H1 (cell line): ENCODE measurements at regions not wholly inside any gene's neighbourhood (a gene's known extent, or its start where the extent isn't known, plus 50 kb on each side); places are given as distances from the start of the nearest gene placed in this dataset.
"Not testable (repeated sequence)": the region's sequence is repeated elsewhere in the genome, so short reads cannot be mapped to it uniquely, and the experiment has no call there.

Experiments
- BRCA1 ChIP-seq: IDR thresholded peaks from 2 replicates; pipeline ENCODE4 v1.6.1; 2012; ENCODE audit warnings: low read depth, low read length, improper control_type of control experiment
- GABPA ChIP-seq: IDR thresholded peaks from 2 replicates; pipeline ENCODE4 v1.6.1; 2011; ENCODE audit warnings: mild to moderate bottlenecking, low read length, moderate library complexity, borderline replicate concordance; ENCODE audit not compliant: insufficient read depth
- HDAC2 ChIP-seq, 2 experiments: fragments of 300-600 bp in 1 of 2; sonication (generic) in 1 of 2; IDR thresholded peaks; 2 replicates each; pipeline ENCODE4 v1.6.1; 2011 to 2012; ENCODE audit warnings: low read depth in 2 of 2, low read length in 2 of 2, mild to moderate bottlenecking in 2 of 2, moderate library complexity in 2 of 2, borderline replicate concordance in 1 of 2, inconsistent platforms in 1 of 2
- JUN ChIP-seq: IDR thresholded peaks from 2 replicates; pipeline ENCODE4 v1.6.1; 2011; ENCODE audit warnings: low read depth, mild to moderate bottlenecking, improper control_type of control experiment, low read length
- JUND ChIP-seq: IDR thresholded peaks from 2 replicates; pipeline ENCODE4 v1.6.1; 2011; ENCODE audit warnings: mild to moderate bottlenecking, improper control_type of control experiment, low read length
- YY1 ChIP-seq: IDR thresholded peaks from 2 replicates; pipeline ENCODE4 v1.6.1; 2011; ENCODE audit warnings: low read depth, mild to moderate bottlenecking, low read length
- TF ChIP-seq, protein P1 (sequence below), 3 experiments: IDR thresholded peaks; 1 replicate in 2 of 3; 2 replicates in 1 of 3; pipeline versions ENCODE4 v1.5.1 to v1.6.1; 2011; ENCODE audit warnings: low read length in 3 of 3, mild to moderate bottlenecking in 3 of 3, inconsistent platforms in 2 of 3, low read depth in 1 of 3, moderate library complexity in 1 of 3; ENCODE audit not compliant: insufficient read depth in 1 of 3; ENCODE audit errors: control extremely low read depth in 1 of 3
- TF ChIP-seq, protein P2 (sequence below): IDR thresholded peaks from 2 replicates; pipeline ENCODE4 v1.6.1; 2011; ENCODE audit warnings: low read length, improper control_type of control experiment

DNA sequence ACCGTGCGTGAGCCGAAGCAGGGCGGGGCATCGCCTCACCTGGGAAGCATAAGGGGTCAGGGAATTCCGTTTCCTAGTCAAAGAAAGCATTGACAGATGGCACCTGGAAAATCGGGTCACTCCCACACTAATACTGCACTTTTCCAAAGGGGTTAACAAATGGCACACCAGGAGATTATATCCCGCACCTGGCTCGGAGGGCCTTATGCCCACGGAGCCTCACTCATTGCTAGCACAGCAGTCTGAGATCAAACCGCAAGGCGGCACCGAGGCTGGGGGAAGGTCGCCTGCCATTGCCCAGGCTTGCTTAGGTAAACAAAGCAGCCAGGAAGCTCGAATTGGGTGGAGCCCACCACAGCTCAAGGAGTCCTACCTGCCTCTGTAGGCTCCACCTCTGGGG, 1698.1 kb downstream of the TP53TG3F start:
- TF ChIP-seq, protein P1, sequence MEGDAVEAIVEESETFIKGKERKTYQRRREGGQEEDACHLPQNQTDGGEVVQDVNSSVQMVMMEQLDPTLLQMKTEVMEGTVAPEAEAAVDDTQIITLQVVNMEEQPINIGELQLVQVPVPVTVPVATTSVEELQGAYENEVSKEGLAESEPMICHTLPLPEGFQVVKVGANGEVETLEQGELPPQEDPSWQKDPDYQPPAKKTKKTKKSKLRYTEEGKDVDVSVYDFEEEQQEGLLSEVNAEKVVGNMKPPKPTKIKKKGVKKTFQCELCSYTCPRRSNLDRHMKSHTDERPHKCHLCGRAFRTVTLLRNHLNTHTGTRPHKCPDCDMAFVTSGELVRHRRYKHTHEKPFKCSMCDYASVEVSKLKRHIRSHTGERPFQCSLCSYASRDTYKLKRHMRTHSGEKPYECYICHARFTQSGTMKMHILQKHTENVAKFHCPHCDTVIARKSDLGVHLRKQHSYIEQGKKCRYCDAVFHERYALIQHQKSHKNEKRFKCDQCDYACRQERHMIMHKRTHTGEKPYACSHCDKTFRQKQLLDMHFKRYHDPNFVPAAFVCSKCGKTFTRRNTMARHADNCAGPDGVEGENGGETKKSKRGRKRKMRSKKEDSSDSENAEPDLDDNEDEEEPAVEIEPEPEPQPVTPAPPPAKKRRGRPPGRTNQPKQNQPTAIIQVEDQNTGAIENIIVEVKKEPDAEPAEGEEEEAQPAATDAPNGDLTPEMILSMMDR (IDR thresholded peaks at IDR 0.05; ENCODE audit: control extremely low read depth in 1 of 3, insufficient read depth in 1 of 3, low read depth in 1 of 3, low read length in 3 of 3), result not testable (repeated sequence)
- TF ChIP-seq YY1; JUN; JUND; BRCA1; GABPA; HDAC2 (IDR thresholded peaks at IDR 0.05; ENCODE audit: borderline replicate concordance in 1 of 2, low read depth in 2 of 2, low read length in 2 of 2): not testable (repeated sequence)
- TF ChIP-seq, protein P2, sequence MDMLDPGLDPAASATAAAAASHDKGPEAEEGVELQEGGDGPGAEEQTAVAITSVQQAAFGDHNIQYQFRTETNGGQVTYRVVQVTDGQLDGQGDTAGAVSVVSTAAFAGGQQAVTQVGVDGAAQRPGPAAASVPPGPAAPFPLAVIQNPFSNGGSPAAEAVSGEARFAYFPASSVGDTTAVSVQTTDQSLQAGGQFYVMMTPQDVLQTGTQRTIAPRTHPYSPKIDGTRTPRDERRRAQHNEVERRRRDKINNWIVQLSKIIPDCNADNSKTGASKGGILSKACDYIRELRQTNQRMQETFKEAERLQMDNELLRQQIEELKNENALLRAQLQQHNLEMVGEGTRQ, result not testable (repeated sequence)
